ENCODE measurements at regions not wholly inside any gene's neighbourhood (a gene's known extent, or its start where the extent isn't known, plus 50 kb on each side); places are given as distances from the start of the nearest gene placed in this dataset.

- H3K4me3 Mint-ChIP-seq: no peak overlapping the region; the same call in 1 of the 2 replicates
- peaks cover 68% of the 10 kb centered on the region for H3K4me1 Mint-ChIP-seq (ENCODE audit: low read depth)
- no peaks in the 10 kb centered on the region for H3K36me3 Mint-ChIP-seq (ENCODE audit: low read depth)
- TF ChIP-seq CTCF (IDR thresholded peaks at IDR 0.05): no peak
- DNase-seq: peak; percentile 74
- H3K9me3 Mint-ChIP-seq: no peaks in the 10 kb centered on the region
- no peaks in the 10 kb centered on the region for H3K27me3 Mint-ChIP-seq (ENCODE audit: insufficient read depth)
- H3K27ac Mint-ChIP-seq: peak overlapping the region; percentile 46
Measured at GRCh38 chr15:94026458-94027304, 204.7 kb upstream of the MCTP2 start.

GRCh38 chr15:94023531-94023930 lies 207.8 kb upstream of the MCTP2 start:
- Mint-ChIP-seq H3K36me3 (ENCODE audit: low read depth) (no peaks in the 10 kb centered on the region), H3K9me3 (no peaks in the 10 kb centered on the region), H3K27me3 (ENCODE audit: insufficient read depth) (no peaks in the 10 kb centered on the region), H3K4me3 (no peak overlapping the region), H3K27ac (no peak overlapping the region), H3K4me1 (ENCODE audit: low read depth) (peaks cover 47% of the 10 kb centered on the region)
- TF ChIP-seq CTCF (IDR thresholded peaks at IDR 0.05): no peak
- no peak for DNase-seq

DNA sequence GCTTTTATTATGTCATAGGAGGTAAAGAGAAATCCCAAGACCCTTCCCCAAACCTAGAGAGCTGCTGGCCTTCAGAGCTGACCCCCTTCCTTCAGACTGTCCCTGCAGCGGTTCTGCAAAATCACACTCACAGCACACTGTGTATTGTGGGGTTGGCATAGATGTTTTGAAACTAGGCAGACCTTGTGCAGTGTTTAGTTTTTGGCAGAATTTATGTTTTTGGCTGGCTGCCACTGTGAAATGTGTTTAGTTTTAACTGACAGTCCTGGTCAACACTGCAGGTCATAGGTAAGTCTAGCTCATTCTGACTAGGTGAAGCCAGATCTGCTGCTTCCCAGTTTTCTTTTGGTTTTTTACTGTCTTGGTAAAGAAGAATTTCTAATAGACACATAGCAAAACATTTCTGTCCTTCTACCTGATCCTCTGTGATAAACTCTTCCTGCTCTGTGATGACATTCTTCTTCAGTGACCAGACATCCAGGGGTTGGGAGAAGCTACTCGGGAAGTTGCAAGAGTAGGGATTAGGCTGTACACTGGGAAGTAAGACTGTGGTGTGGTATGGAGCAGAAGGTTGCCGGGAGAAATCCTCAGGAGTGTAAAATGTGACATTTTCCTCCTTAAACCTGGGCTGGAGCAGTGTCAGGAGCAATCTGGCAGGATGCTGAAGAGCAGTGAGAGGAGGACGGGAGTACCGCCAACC lies 209.6 kb upstream of the MCTP2 start:
- Mint-ChIP-seq H3K4me3 (no peak overlapping the region), H3K4me1 (ENCODE audit: low read depth) (peaks cover 29% of the 10 kb centered on the region), H3K27me3 (ENCODE audit: insufficient read depth) (no peaks in the 10 kb centered on the region), H3K27ac (no peak overlapping the region), H3K36me3 (ENCODE audit: low read depth) (no peaks in the 10 kb centered on the region), H3K9me3 (no peaks in the 10 kb centered on the region)
- no peak for TF ChIP-seq CTCF (IDR thresholded peaks at IDR 0.05)
- no peak for DNase-seq

DNA sequence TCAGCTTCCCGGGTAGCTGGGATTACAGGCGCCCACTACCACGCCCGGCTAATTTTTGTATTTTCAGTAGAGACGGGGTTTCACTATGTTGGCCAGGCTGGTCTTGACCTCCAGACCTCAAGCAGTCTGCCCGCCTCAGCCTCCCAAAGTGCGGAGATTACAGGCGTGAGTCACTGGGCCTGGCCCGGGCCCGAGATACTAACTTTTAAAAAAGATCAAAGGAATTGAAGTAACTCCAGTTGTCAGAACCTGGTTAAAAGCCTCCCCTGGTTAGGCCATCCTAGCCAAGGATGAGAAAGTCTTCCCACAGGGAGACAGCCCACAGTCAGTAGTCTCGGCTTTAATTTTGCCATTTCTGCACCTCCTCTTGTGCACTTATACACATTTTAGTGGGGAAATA lies 212.3 kb upstream of the MCTP2 start:
- Mint-ChIP-seq H3K36me3 (ENCODE audit: low read depth) (0 out of 2 replicates have a peak, but pooled peaks cover 5% of the 10 kb centered on the region), H3K27me3 (ENCODE audit: insufficient read depth) (no peaks in the 10 kb centered on the region), H3K4me1 (ENCODE audit: low read depth) (peaks cover 19% of the 10 kb centered on the region), H3K4me3 (no peak overlapping the region), H3K27ac (no peak overlapping the region), H3K9me3 (no peaks in the 10 kb centered on the region)
- no peak for TF ChIP-seq CTCF (IDR thresholded peaks at IDR 0.05)
- DNase-seq: no peak

DNA sequence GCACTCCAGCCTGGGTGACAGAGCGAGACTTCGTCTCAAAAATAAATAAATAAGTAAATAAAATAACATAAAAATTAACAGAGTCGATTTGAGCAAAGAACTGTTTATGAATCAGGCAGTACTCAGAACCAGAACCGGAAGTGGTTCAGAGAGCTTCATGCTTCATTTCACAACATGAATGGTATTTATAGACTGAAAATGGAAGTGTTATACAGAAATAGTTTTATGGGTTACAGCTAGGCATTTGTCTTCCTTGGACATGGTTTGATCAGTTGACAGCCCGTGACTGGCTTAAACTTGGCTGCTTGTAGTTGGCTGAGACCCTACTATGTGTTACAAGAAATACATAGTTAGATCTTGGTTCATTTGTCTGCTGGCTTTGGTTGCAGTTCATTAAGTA lies 216.0 kb upstream of the MCTP2 start:
- no peak for TF ChIP-seq CTCF (IDR thresholded peaks at IDR 0.05)
- Mint-ChIP-seq H3K9me3 (no peaks in the 10 kb centered on the region), H3K27me3 (ENCODE audit: insufficient read depth) (no peaks in the 10 kb centered on the region), H3K36me3 (ENCODE audit: low read depth) (0 out of 2 replicates have a peak, but pooled peaks cover 5% of the 10 kb centered on the region), H3K4me3 (no peak overlapping the region), H3K4me1 (ENCODE audit: low read depth) (no peaks in the 10 kb centered on the region), H3K27ac (no peak overlapping the region)
- DNase-seq: no peak
